ENCODE measurements at regions not wholly inside any gene's neighbourhood (a gene's known extent, or its start where the extent isn't known, plus 50 kb on each side); places are given as distances from the start of the nearest gene placed in this dataset.

GRCh38 chr9:108626743-108627142 lies 229.0 kb downstream of the ACTL7B start:
- Histone ChIP-seq H3K36me3 (ENCODE audit: insufficient read depth, low read length) (no peaks in the 10 kb centered on the region), H3K9ac (ENCODE audit: low read depth, low read length) (no peak overlapping the region), H3K9me3 (ENCODE audit: control insufficient read depth, insufficient read depth, low read length) (no peaks in the 10 kb centered on the region), H3K4me1 (ENCODE audit: insufficient read depth, low read length) (no peaks in the 10 kb centered on the region)

- Histone ChIP-seq H3K9me3 (ENCODE audit: control insufficient read depth, insufficient read depth, low read length) (no peaks in the 10 kb centered on the region), H3K36me3 (ENCODE audit: insufficient read depth, low read length) (no peaks in the 10 kb centered on the region; the same call in 1 of the 2 replicates), H3K9ac (ENCODE audit: low read depth, low read length) (no peak overlapping the region), H3K4me1 (ENCODE audit: insufficient read depth, low read length) (no peaks in the 10 kb centered on the region)
Measured at GRCh38 chr9:108621991-108622855, 233.6 kb downstream of the ACTL7B start.

DNA sequence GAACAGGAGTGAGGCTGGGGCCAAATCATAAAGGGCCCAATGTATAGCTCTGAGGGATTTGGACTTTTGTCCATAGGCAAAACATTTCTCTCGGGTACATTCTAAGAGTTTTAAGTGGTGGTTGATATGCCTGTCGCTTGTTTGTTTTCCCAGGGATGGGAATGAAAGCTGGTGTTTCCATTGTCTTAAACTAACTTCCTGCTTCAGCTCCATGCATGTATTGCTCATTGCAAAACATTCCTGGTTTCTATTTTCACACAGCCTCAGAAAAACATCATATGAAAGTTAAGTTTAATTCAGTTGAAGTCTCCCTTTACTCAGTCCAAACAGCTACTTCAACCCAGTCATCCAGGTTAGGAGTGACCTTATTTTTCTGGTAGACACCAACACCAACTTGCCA lies 235.0 kb downstream of the ACTL7B start:
- H3K36me3 ChIP-seq (ENCODE audit: insufficient read depth, low read length) = no peaks in the 10 kb centered on the region; the same call in 1 of the 2 replicates
- H3K9me3 ChIP-seq (ENCODE audit: control insufficient read depth, insufficient read depth, low read length) = no peaks in the 10 kb centered on the region
- no peaks in the 10 kb centered on the region for H3K4me1 ChIP-seq (ENCODE audit: insufficient read depth, low read length)

GRCh38 chr9:108618906-108619550 lies 236.8 kb downstream of the ACTL7B start:
- H3K9ac ChIP-seq (ENCODE audit: low read depth, low read length) = no peak overlapping the region
- no peaks in the 10 kb centered on the region; the same call in 1 of the 2 replicates for H3K36me3 ChIP-seq (ENCODE audit: insufficient read depth, low read length)
- H3K9me3 ChIP-seq (ENCODE audit: control insufficient read depth, insufficient read depth, low read length) = no peaks in the 10 kb centered on the region
- no peaks in the 10 kb centered on the region for H3K4me1 ChIP-seq (ENCODE audit: insufficient read depth, low read length)

More for the DNA sequence above, 235.0 kb downstream of the ACTL7B start:
- no peak overlapping the region for H3K9ac ChIP-seq (ENCODE audit: low read depth, low read length)

GRCh38 chr9:108617676-108618075 lies 238.1 kb downstream of the ACTL7B start:
- Histone ChIP-seq H3K4me1 (ENCODE audit: insufficient read depth, low read length) (no peaks in the 10 kb centered on the region), H3K9ac (ENCODE audit: low read depth, low read length) (no peak overlapping the region), H3K36me3 (ENCODE audit: insufficient read depth, low read length) (no peaks in the 10 kb centered on the region; the same call in 1 of the 2 replicates), H3K9me3 (ENCODE audit: control insufficient read depth, insufficient read depth, low read length) (no peaks in the 10 kb centered on the region)

DNA sequence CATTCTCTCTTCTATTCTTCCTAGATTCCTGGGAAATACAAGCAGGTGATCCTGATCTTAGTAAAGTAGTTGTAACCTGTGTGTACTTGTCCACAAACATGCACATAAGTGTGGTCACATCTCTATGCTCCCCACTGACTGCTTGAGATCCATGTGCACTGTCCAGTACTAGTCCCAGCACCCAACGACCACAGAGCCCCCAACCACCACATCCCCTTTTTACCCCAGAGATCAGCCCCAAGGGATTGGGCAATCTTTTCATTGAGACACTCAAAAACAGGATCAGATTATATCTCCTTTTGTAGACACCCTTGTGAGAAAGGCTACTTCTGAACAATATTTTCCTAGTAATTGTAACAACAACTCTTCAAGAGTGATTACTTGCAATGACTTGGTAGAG lies 240.6 kb downstream of the ACTL7B start:
- H3K9ac ChIP-seq (ENCODE audit: low read depth, low read length) = no peak overlapping the region
- H3K9me3 ChIP-seq (ENCODE audit: control insufficient read depth, insufficient read depth, low read length) = no peaks in the 10 kb centered on the region
- H3K36me3 ChIP-seq (ENCODE audit: insufficient read depth, low read length) = no peaks in the 10 kb centered on the region; the same call in 1 of the 2 replicates
- no peaks in the 10 kb centered on the region for H3K4me1 ChIP-seq (ENCODE audit: insufficient read depth, low read length)

- H3K9me3 ChIP-seq (ENCODE audit: control insufficient read depth, insufficient read depth, low read length) = no peaks in the 10 kb centered on the region
- H3K4me1 ChIP-seq (ENCODE audit: insufficient read depth, low read length) = no peaks in the 10 kb centered on the region
- H3K9ac ChIP-seq (ENCODE audit: low read depth, low read length) = no peak overlapping the region
- H3K36me3 ChIP-seq (ENCODE audit: insufficient read depth, low read length) = no peaks in the 10 kb centered on the region
Measured at GRCh38 chr9:108612513-108612912, 243.3 kb downstream of the ACTL7B start.

DNA sequence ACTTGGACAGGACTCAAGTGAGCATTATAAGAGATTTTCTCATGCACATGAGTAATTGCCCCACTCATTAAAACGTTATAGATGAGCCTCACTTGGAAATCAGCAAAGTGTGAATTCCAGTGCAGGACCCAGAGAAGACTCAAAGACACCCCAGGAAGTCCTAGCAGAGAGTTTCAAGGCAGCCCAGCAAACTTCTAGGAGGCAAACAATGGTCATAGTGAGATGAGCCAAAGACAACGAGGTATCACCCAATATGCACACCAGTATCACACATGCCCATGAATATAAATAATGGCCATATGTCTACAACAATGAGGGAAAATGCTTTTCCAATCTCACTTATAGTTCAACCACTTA lies 245.9 kb downstream of the ACTL7B start:
- no peak overlapping the region for H3K9ac ChIP-seq (ENCODE audit: low read depth, low read length)
- H3K4me1 ChIP-seq (ENCODE audit: insufficient read depth, low read length) = no peaks in the 10 kb centered on the region
- H3K9me3 ChIP-seq (ENCODE audit: control insufficient read depth, insufficient read depth, low read length) = no peaks in the 10 kb centered on the region
- no peaks in the 10 kb centered on the region for H3K36me3 ChIP-seq (ENCODE audit: insufficient read depth, low read length)

DNA sequence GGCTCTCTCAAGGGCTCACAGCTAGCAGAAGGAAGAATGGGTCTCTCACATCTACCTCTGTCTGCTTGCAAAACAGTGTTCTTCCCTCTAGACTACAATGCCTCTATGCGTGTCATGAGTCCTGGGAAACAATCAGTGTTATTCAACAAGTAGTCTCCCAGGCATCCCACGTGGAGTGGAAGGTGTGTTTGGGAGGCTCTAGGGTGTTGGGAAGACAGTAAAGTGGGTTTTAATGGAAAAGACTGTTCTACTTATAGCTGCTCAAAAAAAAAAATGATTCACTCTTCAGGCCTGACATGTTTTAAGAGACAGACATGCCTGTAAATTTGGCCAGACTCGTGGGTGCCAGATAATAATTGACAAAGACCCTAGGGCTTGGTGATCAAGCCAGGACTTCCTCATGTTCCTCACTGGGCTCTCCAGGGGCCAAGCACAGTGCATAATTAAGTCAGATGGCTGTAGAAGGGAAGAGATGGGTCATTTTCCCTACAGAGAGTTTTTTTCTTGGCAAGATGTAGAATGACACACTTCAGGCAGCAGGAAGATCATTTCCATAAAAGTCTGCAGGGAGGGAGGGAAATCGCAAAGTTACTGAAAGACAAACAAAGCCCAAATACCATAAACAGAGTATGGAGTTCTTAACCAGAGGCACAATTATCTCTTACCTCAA lies 246.4 kb downstream of the ACTL7B start:
- no peak overlapping the region for H3K9ac ChIP-seq (ENCODE audit: low read depth, low read length)
- no peaks in the 10 kb centered on the region for H3K36me3 ChIP-seq (ENCODE audit: insufficient read depth, low read length)
- H3K9me3 ChIP-seq (ENCODE audit: control insufficient read depth, insufficient read depth, low read length) = no peaks in the 10 kb centered on the region
- no peaks in the 10 kb centered on the region for H3K4me1 ChIP-seq (ENCODE audit: insufficient read depth, low read length)

GRCh38 chr9:108607607-108608006 lies 248.2 kb downstream of the ACTL7B start:
- H3K9me3 ChIP-seq (ENCODE audit: control insufficient read depth, insufficient read depth, low read length) = no peaks in the 10 kb centered on the region
- no peak overlapping the region for H3K9ac ChIP-seq (ENCODE audit: low read depth, low read length)
- no peaks in the 10 kb centered on the region for H3K36me3 ChIP-seq (ENCODE audit: insufficient read depth, low read length)
- H3K4me1 ChIP-seq (ENCODE audit: insufficient read depth, low read length) = no peaks in the 10 kb centered on the region

- no peaks in the 10 kb centered on the region for H3K4me1 ChIP-seq (ENCODE audit: insufficient read depth, low read length)
- no peak overlapping the region for H3K9ac ChIP-seq (ENCODE audit: low read depth, low read length)
- no peaks in the 10 kb centered on the region for H3K36me3 ChIP-seq (ENCODE audit: insufficient read depth, low read length)
- no peaks in the 10 kb centered on the region for H3K9me3 ChIP-seq (ENCODE audit: control insufficient read depth, insufficient read depth, low read length)
Measured at GRCh38 chr9:108606401-108606800, 249.4 kb downstream of the ACTL7B start.

DNA sequence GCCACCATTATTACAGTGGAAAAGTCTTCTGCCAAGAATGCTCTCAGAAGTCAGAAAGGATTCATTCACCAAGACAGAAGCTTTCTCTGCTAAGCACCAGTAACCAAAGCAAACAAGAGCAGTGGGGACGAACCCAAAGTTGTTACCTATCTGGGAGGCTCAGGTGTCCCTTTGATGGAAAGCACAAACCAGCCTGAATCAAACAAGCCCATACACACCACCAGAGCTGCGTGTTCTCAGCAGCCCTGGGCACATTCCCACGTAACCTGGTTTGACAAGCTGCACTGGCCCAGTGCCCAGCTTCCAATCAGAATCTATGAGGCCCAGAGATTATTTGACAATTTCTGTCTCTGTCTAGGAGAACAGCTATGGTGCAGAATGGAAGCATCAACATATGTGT lies 252.6 kb downstream of the ACTL7B start:
- Histone ChIP-seq H3K4me1 (ENCODE audit: insufficient read depth, low read length) (0 out of 2 replicates have a peak, but pooled peaks cover 3% of the 10 kb centered on the region), H3K9me3 (ENCODE audit: control insufficient read depth, insufficient read depth, low read length) (no peaks in the 10 kb centered on the region), H3K36me3 (ENCODE audit: insufficient read depth, low read length) (no peaks in the 10 kb centered on the region), H3K9ac (ENCODE audit: low read depth, low read length) (no peak overlapping the region)

- Histone ChIP-seq H3K4me1 (ENCODE audit: insufficient read depth, low read length) (0 out of 2 replicates have a peak, but pooled peaks cover 3% of the 10 kb centered on the region), H3K36me3 (ENCODE audit: insufficient read depth, low read length) (no peaks in the 10 kb centered on the region), H3K9me3 (ENCODE audit: control insufficient read depth, insufficient read depth, low read length) (no peaks in the 10 kb centered on the region), H3K9ac (ENCODE audit: low read depth, low read length) (no peak overlapping the region)
Measured at GRCh38 chr9:108600896-108601295, 254.9 kb downstream of the ACTL7B start.

- H3K4me1 ChIP-seq (ENCODE audit: insufficient read depth, low read length) = 0 out of 2 replicates have a peak, but pooled peaks cover 3% of the 10 kb centered on the region
- H3K36me3 ChIP-seq (ENCODE audit: insufficient read depth, low read length) = no peaks in the 10 kb centered on the region
- H3K9me3 ChIP-seq (ENCODE audit: control insufficient read depth, insufficient read depth, low read length) = no peaks in the 10 kb centered on the region
- H3K9ac ChIP-seq (ENCODE audit: low read depth, low read length) = no peak overlapping the region
Measured at GRCh38 chr9:108599571-108599970, 256.2 kb downstream of the ACTL7B start.

Measured in ES-I3 (cell line).